OCI-M2 (cell line): ENCODE measurements at regions not wholly inside any gene's neighbourhood (a gene's known extent, or its start where the extent isn't known, plus 50 kb on each side); places are given as distances from the start of the nearest gene placed in this dataset.
"Not testable (repeated sequence)": the region's sequence is repeated elsewhere in the genome, so short reads cannot be mapped to it uniquely, and the experiment has no call there.

Experiments used
- DNase-seq: peaks from one replicate; lab custom pipeline; 2025; ENCODE audit not compliant: unreplicated experiment; lab: John Stamatoyannopoulos, UW

- not testable (repeated sequence) for DNase-seq
Observed at GRCh38 chr7:51397608-51398007, 81.0 kb upstream of the COBL start.

- not testable (repeated sequence) for DNase-seq
Observed at GRCh38 chr7:51393003-51393402, 76.4 kb upstream of the COBL start.

- DNase-seq: not testable (repeated sequence)
Observed at GRCh38 chr7:51389952-51390351, 73.3 kb upstream of the COBL start.

GRCh38 chr7:51389216-51389812 lies 72.7 kb upstream of the COBL start:
- not testable (repeated sequence) for DNase-seq

- not testable (repeated sequence) for DNase-seq
Observed at GRCh38 chr7:51388241-51388640, 71.6 kb upstream of the COBL start.

GRCh38 chr7:51386806-51387568 lies 70.4 kb upstream of the COBL start:
- not testable (repeated sequence) for DNase-seq

GRCh38 chr7:51386184-51386583 lies 69.6 kb upstream of the COBL start:
- not testable (repeated sequence) for DNase-seq

GRCh38 chr7:51382243-51382642 lies 65.6 kb upstream of the COBL start:
- DNase-seq: not testable (repeated sequence)

- no peak for DNase-seq
Observed at GRCh38 chr7:51376420-51377092, 59.9 kb upstream of the COBL start.

- DNase-seq: no peak
Observed at GRCh38 chr7:51374936-51375335, 58.3 kb upstream of the COBL start.

- DNase-seq: not testable (repeated sequence)
Observed at GRCh38 chr7:51373607-51374006, 57.0 kb upstream of the COBL start.

- no peak for DNase-seq
Observed at GRCh38 chr7:51369746-51370145, 53.1 kb upstream of the COBL start.

GRCh38 chr7:51369228-51369627 lies 52.6 kb upstream of the COBL start:
- not testable (repeated sequence) for DNase-seq

GRCh38 chr7:51368334-51368733 lies 51.7 kb upstream of the COBL start:
- DNase-seq: no peak

- no peak for DNase-seq
Observed at GRCh38 chr7:51367614-51367968, 51.0 kb upstream of the COBL start.

GRCh38 chr7:51366930-51367613 lies 50.5 kb upstream of the COBL start:
- DNase-seq: no peak
